CD4-positive, alpha-beta T cell treated with Interleukin-12 subunit alpha and Interleukin-12 subunit beta, for 1 hour (primary cell): ENCODE measurements at regions not wholly inside any gene's neighbourhood (a gene's known extent, or its start where the extent isn't known, plus 50 kb on each side); places are given as distances from the start of the nearest gene placed in this dataset.
A peak's percentile ranks its signal among the peaks of the same experiment; 100 is the strongest.

Experiments used
- DNase-seq: peaks from one replicate; pipeline ENCODE4 v3.0.0-alpha.2; 2020

DNA sequence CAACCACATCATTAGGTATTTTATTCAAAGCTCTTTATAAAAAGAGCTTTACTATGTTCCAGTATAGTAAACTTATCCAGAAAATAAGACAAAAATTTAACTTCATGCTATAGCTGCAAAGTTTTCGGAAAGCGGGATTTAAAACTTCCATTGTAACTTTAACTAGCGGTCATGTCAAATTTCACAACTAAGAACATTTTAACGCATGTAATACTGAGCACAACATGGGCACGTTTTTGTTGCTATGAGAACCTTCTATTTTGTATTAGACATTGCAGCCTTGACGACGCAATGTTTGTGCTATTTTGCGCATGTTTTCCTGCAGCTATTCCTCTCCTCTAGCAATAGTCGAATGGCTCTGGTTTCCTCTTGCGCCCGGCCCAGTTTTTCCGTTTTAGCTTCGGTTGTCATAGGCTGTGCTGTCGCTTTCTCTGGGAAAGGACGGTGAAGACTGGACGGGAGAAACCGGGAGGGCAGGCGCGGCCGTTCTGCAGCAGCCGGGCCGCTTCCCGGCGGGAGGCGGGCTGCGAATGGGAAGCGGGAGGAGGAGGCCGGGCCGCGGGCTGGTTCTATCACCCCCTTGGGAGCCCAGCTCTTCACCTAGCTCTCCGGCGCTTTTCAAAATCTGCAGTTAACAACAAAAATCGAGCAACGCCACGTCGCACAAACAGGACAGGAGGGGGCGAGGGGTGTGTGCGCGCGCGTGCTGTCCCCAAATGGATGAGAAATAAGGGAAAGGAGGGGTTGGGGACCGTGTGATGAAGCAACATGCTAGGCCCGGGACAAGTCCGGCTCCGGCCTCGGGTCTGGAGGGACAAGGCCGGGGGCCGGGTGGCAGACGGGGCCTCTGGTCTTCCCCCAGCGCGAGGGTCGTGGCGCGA is 105.3 kb upstream of the HNRNPU start:
- peak; percentile 87 for DNase-seq

DNA sequence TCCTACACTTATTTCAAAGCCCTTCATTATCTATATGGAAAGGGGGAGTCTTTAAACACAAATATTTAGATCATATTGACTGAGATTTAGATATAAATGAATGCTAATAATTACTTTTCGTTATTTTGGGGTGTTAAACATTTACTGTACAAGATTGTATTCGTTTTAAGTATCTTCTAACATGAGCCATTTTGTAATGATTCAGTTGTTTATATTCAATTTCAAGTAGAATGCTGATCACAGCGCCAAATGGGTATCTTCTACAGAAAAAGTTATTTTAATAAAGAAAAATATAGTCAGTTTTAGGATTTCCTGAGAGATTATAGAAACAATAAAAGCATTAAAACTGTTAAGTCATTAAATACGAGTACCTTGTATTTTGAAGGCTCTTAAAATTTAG is 104.5 kb upstream of the HNRNPU start:
- no peak for DNase-seq

DNA sequence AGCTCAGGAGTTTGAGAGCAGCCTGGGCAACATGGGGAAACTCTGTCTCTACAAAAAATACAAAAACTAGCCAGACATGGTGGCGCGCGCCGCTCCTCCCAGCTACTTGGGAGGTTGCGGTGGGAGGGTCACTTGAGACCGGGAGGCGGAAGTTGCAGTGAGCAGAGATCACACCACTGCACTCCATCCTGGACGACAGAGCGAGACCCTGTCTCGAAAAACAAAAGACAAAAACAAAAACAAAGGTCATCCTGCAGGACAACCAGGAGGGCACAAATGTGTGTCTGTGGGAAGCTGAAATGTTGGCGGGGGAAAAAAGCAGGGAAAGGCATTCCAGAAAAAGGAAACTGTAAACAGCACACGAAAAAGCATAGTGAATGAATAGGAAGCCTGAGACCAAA is 104.1 kb upstream of the HNRNPU start:
- DNase-seq, result no peak

DNA sequence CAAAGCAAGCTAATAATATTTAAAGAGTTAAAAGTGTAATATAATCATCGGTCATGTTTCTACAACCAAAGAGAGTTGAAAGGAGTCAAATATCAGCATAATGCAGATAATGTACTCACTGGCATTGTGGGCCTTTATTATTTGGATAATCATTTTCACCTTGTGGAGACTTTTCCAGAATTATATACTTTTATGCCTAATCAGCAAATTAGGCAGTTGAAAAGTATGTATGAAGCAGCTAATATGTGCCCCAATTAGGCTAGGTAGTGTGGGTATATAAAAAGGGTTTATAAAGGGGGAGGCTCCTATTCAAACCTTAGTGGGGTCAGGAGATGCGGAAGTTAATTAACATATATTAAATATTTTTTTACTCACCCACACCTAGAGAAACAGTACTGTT is 102.8 kb upstream of the HNRNPU start:
- DNase-seq, result no peak

DNA sequence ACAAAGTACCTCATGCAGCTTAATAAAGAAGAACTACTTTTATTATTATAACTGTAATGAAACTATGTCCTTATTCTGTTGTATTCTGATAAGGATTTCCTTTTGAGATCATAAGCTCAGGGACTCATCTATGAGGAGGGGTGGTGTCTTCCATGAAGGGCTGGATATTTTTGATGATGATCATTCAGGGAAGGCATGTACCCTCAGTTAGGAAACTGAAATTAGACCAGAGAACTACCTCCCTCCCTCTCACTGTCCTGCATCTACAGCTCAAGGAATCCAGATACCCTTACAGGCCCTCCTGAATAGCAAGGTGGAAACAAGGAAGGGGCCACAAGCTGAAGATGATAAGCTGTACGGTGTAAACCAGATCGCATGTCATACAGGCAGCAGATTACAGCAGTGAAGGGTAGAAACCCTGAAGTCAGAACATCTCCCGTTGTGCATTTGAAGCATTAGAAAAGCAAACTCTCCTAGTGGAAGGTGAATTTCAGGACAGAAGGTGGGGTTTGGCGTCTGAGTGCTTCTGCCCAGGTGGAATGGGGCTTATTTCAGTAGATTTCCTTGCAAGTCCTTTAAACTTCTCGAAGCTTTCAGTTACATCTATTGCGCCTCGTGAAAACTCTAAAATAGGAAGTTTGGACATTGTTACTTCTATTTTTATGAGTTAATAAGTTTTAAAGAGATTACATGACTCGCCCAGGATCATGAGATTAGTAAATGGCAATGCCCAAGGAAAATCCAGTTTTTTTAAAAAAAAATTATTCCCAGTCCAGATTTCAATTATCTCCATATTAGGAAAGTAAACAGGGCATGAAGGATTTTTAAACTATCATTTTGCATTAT is 101.1 kb upstream of the HNRNPU start:
- no peak for DNase-seq

DNA sequence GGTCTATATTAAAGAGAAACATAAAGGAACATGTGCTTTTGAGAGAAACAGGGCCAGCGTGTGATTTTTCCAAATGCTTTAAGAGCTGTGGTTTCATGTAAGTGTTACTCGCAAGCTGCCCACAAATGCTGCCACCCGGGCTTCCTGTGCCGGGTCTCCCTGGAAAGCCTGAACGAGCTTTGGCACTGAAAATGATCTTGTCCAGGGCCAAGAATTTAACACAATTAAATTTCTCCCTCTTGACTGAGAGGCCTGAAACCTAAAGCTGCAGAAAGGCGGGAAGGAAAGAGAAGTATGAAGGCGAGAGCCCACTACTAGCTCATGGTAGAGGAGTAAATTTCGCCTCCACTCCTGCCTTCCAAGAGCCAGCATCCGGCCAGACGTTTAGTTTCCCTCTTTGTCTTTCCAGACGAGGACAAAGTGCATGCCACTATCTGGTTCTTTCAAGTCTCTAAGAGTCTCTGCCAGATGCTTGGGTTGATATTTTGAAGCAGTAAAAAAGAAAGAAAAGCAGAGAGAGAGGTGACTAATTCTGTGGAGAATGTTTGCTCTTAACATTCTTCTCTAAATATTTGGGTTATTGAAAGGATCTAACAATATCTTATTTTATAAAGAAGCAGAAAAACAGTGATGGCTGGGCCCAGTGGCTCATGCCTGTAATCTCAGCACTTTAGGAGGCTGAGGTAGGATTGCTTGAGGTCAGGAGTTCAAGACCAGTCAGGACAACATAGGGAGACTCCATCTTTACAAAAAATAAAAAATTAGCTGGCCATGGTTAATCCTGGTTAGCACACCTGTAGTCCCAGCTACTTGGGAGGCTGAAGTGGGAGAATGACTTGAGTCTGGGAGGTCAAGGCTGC is 100.0 kb upstream of the HNRNPU start:
- DNase-seq, result peak; percentile 20

DNA sequence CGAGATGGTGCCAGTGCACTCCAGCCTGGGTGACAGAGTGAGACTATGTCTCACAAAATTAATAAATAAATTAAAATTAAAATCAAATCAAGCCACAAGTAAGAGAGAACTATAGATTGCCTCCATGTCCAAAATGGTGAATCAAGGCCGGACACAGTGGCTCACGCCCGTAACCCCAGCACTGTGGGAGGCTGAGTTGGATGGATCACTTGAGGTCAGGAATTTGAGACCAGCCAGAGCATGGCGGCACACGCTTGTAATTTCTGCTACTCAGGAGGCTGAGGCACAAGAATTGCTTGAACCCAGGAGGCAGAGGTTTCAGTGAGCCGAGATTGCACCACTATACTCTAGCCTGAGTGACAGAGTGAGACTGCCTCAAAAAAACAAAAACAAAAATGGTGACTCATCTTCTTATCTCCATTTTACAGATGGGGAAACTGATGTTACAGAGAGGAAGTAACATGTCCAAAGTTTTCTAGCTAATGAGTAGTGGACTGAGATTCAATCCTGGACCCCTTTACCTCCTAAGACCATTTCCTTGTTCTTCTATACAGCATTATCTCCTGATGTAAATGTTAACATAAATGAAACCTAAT is 99.0 kb upstream of the HNRNPU start:
- DNase-seq, result no peak

DNA sequence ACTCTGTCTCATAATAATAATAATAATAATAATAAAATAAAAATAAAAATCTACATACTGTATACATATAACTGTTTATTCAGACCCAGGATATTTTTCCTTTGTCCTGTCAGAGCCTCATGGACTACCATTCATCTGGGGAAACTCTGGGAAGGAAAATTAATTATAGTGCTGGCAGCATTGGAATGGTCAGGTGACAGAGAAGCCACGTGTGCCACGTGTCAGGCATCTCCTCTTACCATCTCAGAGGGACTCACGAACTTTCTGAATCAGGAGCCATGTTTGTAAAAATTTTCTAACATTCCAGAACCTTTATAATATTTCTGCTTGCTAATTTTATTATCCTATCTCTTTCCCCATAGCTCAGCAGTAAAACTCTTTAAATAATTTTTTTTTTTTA is 97.8 kb upstream of the HNRNPU start:
- no peak for DNase-seq

DNA sequence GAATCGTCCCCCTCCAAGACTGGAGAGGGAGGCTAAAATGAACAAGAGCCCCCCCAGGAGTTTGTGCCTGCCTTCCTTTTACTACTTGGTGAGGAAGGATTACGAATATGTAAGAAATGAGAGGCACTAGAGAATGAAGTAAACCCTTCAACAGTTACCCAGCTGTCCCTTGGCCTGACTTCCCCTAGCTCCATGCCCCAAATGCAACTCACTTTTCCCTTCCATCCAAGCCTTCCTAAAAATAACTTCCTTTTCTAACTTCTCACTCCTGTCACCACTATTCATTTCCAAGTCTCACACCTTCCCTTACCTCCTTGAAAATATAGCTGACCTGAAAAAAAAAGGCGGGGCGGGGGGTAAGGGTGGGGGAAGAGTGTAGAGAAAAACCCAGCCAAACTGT is 96.6 kb upstream of the HNRNPU start:
- DNase-seq, result no peak

DNA sequence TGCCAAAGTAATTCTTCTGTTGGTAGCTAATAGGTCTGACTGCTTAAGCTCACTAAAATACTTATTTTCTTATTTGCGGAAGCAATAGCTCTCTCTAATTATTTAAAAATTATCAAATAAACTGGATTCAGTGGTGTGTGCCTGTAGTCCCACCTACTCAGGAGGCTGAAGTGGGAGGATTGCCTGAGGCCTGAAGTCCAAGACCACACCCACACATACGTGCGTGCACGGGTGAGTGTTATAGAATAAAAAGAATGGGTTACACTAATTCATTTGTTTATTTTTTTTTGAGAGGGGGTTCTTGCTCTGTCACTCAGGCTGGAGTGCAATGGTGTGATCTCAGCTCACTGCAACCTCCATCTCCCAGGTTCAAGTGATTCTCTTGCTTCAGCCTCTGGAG is 94.2 kb upstream of the HNRNPU start:
- DNase-seq, result no peak

DNA sequence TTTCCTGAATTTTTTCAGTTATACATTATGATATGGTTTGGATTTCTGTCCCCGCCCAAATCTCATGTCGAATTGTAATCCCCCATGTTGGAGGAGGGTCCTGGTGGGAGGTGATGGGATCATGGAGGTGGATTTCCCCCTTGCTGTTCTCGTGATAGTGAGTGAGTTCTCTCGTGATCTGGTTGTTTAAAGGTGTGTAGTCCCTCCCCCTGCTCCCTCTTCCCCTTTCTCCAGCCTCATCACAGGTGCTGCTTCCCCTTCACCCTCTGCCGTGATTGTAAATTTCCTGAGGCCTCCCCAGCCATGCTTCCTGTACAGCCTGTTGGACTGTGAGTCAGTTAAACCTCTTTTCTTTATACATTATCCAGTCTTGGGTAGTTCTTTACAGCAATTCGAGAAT is 93.2 kb upstream of the HNRNPU start:
- no peak for DNase-seq

DNA sequence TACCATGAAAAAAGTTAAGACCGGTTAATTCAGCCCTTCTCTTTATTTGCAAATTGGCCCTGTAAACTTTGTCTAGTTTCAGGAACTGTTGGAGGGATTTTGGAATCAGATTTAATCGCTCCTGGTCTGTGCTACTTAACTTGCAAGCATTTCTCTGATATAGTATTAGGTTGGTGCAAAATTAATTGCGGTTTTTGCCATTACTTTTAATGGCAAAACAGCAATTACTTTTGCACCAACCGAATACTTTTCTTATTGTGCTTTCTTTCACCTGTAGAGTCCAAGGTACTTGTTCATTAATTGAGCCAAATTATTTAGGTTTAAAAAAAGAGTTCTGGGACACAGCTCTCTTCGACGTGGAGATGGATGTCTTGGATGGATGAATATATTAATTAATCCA is 92.8 kb upstream of the HNRNPU start:
- DNase-seq, result no peak

DNA sequence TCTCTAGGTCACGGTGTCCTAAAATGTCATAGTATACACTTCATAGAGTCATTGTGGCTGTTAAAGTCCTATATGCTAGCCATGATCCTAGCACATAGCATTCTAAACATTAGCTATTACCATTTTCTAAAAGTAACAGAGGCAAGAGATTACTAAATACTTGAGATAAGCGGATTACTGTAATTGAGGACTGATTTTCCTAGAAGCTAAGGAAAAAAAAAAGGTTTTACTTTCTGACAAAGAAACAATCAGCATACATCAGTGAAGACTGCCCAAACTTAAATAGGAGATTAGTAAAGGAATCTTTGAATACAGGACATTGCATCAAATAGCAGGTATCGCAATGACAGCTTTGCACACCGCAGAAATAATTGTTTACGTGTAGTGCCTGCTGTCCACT is 91.3 kb upstream of the HNRNPU start:
- no peak for DNase-seq

DNA sequence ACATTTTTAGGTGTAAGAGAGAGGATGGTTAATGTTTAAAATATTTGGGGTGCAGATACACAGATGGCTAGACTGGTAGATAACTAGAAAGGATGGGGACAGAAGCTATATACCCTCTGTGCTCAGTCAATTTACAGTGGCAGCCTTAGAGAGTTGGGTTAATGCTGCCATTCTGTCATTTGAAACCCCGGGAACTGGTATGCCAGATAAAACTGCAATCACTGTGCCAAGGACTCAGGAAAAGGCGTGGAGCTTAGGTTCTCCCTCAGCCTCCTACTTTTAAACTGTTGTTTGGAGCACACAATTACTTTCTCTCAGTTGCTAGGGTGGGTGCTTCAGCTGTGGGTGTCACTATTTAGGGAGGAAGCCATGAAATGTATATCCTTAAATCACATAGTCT is 90.0 kb upstream of the HNRNPU start:
- no peak for DNase-seq

DNA sequence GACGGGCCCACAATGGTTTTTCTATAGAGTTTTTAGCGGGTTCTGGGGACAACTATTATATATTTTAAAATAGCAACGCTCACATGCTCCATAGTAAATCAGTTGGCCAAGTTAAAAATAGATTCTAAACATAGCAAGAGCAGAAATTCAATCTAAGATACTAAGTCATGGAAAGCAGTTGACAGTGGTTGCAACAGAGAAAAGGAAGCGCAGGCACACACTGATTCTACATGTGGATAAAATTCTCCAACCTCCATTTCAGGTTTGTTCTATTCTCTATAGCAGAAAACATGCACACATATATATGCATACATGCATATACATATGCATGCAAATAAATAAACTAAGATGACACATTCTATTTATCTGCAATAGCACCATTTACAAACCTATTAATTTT is 89.6 kb upstream of the HNRNPU start:
- no peak for DNase-seq

DNA sequence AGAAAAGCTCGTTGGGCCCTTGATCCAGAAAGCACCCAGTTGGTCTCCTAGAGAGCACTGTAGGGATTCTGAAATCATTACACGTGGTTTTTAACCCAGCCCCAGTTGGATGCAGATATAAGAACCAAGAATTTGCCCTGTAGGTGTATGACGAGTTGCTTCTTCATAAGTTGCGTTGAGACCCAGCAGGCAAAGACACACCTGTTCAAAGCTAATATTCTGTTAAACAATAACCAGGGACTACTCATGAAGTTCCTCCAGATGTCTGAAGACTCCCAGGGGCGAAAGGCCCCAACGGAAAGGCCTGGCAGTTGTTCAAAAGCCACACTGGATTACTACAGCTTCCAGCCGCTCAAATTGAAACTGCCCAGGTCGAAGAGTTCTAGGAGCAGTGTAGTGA is 88.6 kb upstream of the HNRNPU start:
- no peak for DNase-seq

DNA sequence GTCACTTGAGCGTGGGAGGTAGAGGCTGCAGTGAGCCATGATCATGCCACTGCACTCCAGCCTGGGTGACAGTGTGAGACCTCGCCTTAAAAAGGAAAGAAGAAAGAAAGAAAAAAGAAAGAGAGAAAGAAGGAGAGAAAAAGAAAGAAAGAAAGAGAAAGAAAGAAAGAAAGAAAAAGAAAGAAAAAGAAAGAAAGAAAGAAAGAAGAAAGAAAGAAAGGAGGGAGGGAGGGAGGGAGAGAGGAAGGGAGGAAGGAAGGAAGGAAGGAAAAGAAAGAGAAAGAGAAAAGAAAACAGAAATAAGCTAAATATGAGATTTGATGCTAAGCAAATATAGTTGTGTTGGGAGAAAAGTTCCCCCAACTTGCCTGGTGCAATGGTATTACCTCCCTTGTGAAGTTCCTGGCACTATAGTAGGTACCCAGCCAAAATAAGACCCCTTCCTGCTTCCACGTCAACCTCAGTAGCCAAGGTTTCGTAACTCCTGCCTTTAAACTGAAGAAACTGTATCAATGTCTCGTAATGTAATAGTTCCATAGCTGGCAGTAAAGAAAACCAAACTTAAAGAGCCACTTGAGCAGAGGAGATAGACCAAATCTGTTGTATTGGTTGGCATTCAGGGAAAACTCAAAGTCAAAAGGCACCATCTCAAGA is 88.1 kb upstream of the HNRNPU start:
- DNase-seq, result no peak

DNA sequence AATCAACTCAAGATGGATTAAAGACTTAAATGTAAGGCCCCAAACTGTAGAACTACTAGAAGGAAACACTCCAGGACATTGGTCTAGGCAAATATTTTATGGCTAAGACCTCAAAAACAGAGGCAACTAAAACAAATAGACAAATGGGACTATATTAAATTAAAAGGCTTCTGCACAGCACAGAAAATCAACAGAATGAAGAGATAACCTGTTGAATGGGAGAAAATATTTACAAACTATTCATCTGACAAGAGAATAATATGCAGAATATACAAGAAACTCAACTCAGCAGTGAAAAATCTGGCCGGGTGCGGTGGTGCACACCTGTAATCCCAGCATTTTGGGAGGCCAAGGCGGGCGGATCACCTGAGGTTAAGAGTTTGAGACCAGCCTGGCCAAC is 84.1 kb upstream of the HNRNPU start:
- DNase-seq, result no peak

DNA sequence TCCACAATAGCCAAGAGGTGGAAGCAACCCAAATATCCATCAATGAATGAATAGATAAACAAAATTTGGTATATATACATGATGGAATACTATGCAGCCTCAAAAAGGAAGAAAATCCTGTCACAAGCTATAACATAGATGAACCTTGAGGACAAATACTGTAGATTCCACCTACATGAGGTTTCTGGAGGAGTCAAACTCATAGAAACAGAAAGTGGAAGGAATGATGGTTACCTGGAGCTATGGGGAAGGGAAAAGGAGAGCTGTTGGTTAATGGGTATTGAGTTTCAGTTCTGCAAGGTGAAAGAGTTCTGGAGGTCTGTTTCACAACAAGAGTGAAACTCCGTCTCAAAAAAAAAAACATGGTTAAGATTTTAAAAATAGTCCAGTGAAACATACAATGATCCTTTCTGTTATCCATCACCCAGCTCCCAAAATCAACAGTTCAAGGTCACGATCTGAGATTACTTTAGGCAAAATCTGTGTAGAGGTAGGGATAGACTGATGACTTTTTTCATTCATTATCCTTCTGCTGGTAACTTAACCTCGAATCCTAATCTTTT is 80.8 kb upstream of the HNRNPU start:
- DNase-seq, result no peak

DNA sequence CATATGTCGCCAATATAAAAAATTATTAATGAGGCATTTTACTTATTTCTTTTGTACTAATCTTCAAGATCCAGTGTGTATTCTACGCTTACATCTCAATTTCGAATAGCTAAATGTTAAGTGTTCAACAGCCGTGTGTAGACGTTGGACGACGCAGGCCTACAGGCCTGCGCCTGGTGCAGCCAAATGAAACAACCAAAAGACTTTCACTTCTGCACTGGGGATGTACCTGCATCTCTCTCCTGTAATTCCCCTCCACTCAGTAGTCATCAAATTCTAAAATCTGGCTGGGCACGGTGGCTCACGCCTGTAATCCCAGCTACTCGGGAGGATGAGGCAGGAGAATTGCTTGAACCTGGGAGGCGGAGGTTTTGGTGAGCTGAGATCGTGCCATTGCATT is 76.8 kb upstream of the HNRNPU start:
- DNase-seq, result no peak

DNA sequence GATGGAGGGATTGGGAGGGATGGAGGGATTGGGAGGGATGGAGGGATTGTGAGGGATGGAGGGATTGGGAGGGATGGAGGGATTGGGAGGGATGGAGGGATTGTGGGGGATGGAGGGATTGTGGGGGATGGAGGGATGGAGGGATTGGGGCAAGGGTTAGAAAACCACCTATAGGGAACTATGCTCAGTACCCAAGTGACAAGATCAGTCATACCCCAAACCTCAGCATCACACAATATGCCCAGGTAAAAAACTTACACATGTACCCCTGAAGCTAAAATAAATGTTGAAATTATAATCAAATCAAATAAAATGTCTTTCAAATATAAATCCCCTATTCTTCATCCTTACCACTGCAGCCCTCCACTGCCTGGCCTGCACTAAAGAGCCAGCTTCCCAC is 72.8 kb upstream of the HNRNPU start:
- no peak for DNase-seq
